GM12878 (cell line): ENCODE measurements at regions not wholly inside any gene's neighbourhood (a gene's known extent, or its start where the extent isn't known, plus 50 kb on each side); places are given as distances from the start of the nearest gene placed in this dataset.

Experiments
- ATAC-seq: fragments of 200-7000 bp; cut with Tn5 transposase; 3 replicates; pipeline ENCODE4 v1.9.1; 2020; ENCODE audit warnings: mild to moderate bottlenecking, moderate library complexity
- BruUV-seq: library from RNA; stranded (reverse); fragments of 400-500 nt; replicated peaks from 2 replicates; lab custom pipeline; 2021; lab: Mats Ljungman, UMichigan
- CTCF ChIA-PET: fragments of 300-600 bp; sonication (Branson Sonifier 250); formaldehyde crosslinking; extraction: SDS; loops from one replicate; lab custom pipeline; 2021; ENCODE audit warnings: inconsistent platforms; lab: Yijun Ruan, JAX
- POLR2A ChIA-PET: fragments of 350-600 bp; formaldehyde crosslinking; extraction: SDS; loops from one replicate; lab custom pipeline; 2021; ENCODE audit warnings: inconsistent platforms; lab: Charles Lee
- RAD21 ChIA-PET: fragments of 300-600 bp; sonication (Branson Sonifier 250); formaldehyde crosslinking; loops from one replicate; lab custom pipeline; 2023; ENCODE audit warnings: antibody characterized with exemption; ENCODE audit not compliant: unreplicated experiment; lab: Charles Lee
- SMC1A ChIA-PET: fragments of 300-600 bp; sonication (Branson Sonifier 250); formaldehyde crosslinking; loops from one replicate; lab custom pipeline; 2023; ENCODE audit not compliant: unreplicated experiment, uncharacterized antibody; lab: Charles Lee
- DNase-seq: peaks from one replicate; pipeline ENCODE4 v3.0.0-alpha.2; 2011; ENCODE audit warnings: low read depth, low spot score
- FAIRE-seq: peaks from 3 replicates; lab custom pipeline; 2011; peaks lifted over from hg19 to GRCh38; lab: Jason Lieb, UNC
- H2AFZ ChIP-seq: 2 replicates; pipeline ENCODE4 v1.6.0; 2011; ENCODE audit warnings: low read depth, low read length, control low read depth; ENCODE audit not compliant: control insufficient read depth
- H3K27ac ChIP-seq: 2 replicates; pipeline ENCODE4 v1.5.1; 2011; ENCODE audit warnings: control low read depth; ENCODE audit not compliant: control insufficient read depth, insufficient read depth
- H3K27me3 ChIP-seq, 2 experiments: replicated peaks in 1 of 2; 2 replicates each; pipeline versions ENCODE4 v1.6.0 to v1.6.1; 2011; ENCODE audit warnings: low read length in 1 of 2; ENCODE audit not compliant: control insufficient read depth in 2 of 2, insufficient read depth in 2 of 2
- H3K36me3 ChIP-seq, 2 experiments: 2 replicates each; pipeline ENCODE4 v1.5.1; 2011; ENCODE audit warnings: low read length in 1 of 2; ENCODE audit not compliant: control insufficient read depth in 2 of 2, insufficient read depth in 2 of 2
- H3K4me1 ChIP-seq: 2 replicates; pipeline ENCODE4 v1.6.1; 2011; ENCODE audit warnings: mild to moderate bottlenecking, low read length, moderate library complexity, mixed read lengths; ENCODE audit not compliant: control insufficient read depth, insufficient read depth
- H3K4me2 ChIP-seq: 2 replicates; pipeline ENCODE4 v1.6.0; 2011; ENCODE audit warnings: control low read depth; ENCODE audit not compliant: control insufficient read depth, insufficient read depth
- H3K4me3 ChIP-seq: fragments of 200-600 bp; sonication (generic); 2 replicates; pipeline ENCODE4 v1.5.1; 2016
- H3K79me2 ChIP-seq: 2 replicates; pipeline ENCODE4 v1.6.0; 2011; ENCODE audit warnings: low read length; ENCODE audit not compliant: control insufficient read depth, insufficient read depth
- H3K9ac ChIP-seq: 2 replicates; pipeline ENCODE4 v1.8.0; 2011; ENCODE audit warnings: low read length, control low read depth, mixed read lengths; ENCODE audit not compliant: control insufficient read depth, insufficient read depth
- H3K9me3 ChIP-seq: replicated peaks from 3 replicates; pipeline ENCODE4 v1.5.1; 2011; ENCODE audit warnings: mild to moderate bottlenecking, low read length; ENCODE audit not compliant: control insufficient read depth, insufficient read depth
- H4K20me1 ChIP-seq: 2 replicates; pipeline ENCODE4 v1.6.0; 2011; ENCODE audit not compliant: control insufficient read depth, insufficient read depth
- CREM ChIP-seq: IDR thresholded peaks from 2 replicates; pipeline ENCODE4 v1.6.1; 2014; ENCODE audit warnings: antibody characterized with exemption, low read depth
- E2F4 ChIP-seq: IDR thresholded peaks from 2 replicates; pipeline ENCODE4 v1.6.1; 2012; ENCODE audit warnings: low read depth, low read length, improper control_type of control experiment
- FOXK2 ChIP-seq: fragments of 450-650 bp; IDR thresholded peaks from 2 replicates; pipeline ENCODE4 v1.6.1; 2017; ENCODE audit warnings: mild to moderate bottlenecking, moderate library complexity
- IRF4 ChIP-seq: IDR thresholded peaks from 2 replicates; pipeline ENCODE4 v1.6.1; 2011; ENCODE audit warnings: low read depth, low read length
- MTA2 ChIP-seq: fragments of 450-650 bp; IDR thresholded peaks from 2 replicates; pipeline ENCODE4 v1.6.1; 2016; ENCODE audit warnings: low read depth, mild to moderate bottlenecking, moderate library complexity
- NBN ChIP-seq: fragments of 450-650 bp; IDR thresholded peaks from 2 replicates; pipeline ENCODE4 v1.6.1; 2016
- NRF1 ChIP-seq: conservative IDR thresholded peaks from 2 replicates; pipeline ENCODE4 v1.6.1; 2011; ENCODE audit warnings: mild to moderate bottlenecking, low read depth, low read length, improper control_type of control experiment
- PAX5 ChIP-seq: IDR thresholded peaks from 2 replicates; pipeline ENCODE4 v1.6.1; 2011; ENCODE audit warnings: low read depth, low read length, borderline replicate concordance
- SMAD1 ChIP-seq: fragments of 450-650 bp; IDR thresholded peaks from 2 replicates; pipeline ENCODE4 v1.6.1; 2018; ENCODE audit warnings: mild to moderate bottlenecking, low read depth; ENCODE audit not compliant: partially characterized antibody
- SP1 ChIP-seq: IDR thresholded peaks from one replicate; pipeline ENCODE4 v1.6.1; 2011; ENCODE audit warnings: low read depth, low read length
- TCF12 ChIP-seq: IDR thresholded peaks from 2 replicates; pipeline ENCODE4 v1.6.1; 2011; ENCODE audit warnings: low read depth, mild to moderate bottlenecking, low read length
- ZNF592 ChIP-seq: fragments of 450-650 bp; IDR thresholded peaks from 2 replicates; pipeline ENCODE4 v1.6.1; 2017; ENCODE audit warnings: mild to moderate bottlenecking, moderate library complexity
- WGBS: methylation state at CpG from one replicate; pipeline ENCODE4 v1.1.6; 2016; ENCODE audit warnings: low lambda C conversion rate; ENCODE audit not compliant: insufficient replicate concordance, insufficient coverage; ENCODE audit errors: missing lambda C conversion rate; 5-methylcytosine and 5-hydroxymethylcytosine counted together
- in situ Hi-C: fragments of 300-500 bp; cut with MboI; formaldehyde crosslinking; loops from 9 replicates; pipeline ENCODE4 v1.14.3; 2018; ENCODE audit warnings: mixed read lengths
- intact Hi-C: fragments of 100-400 bp; cut with micrococcal nuclease; formaldehyde crosslinking; loops from one replicate; pipeline ENCODE4 v1.14.2; 2022; ENCODE audit not compliant: unreplicated experiment

DNA sequence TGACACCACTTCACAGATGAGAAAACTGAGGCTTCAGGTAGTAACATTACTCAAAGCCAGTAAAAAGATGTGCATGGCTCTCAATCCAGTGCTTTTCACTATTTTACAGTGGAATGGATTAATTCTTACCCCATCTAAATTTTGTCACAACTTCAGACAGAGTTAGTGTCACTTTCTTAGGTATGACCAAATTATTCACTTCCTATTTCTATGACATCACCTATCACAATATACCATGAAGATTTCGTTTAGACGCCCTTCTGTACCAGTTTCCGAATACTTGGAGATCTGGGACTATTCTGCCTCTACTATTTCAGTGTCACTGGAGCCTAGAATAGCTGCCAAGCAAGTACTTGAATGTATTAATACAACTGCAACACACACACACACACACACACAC lies 437.5 kb downstream of the KLF12 start (continued):
- TF ChIP-seq ZNF592 = no peak
- TF ChIP-seq, all 136 proteins: peak for 0

- intact Hi-C loops = no loop called here
- FAIRE-seq = no peak
- SMC1A ChIA-PET = no interaction called here
- no peak overlapping the region for H2AFZ ChIP-seq
- no peaks in the 10 kb centered on the region for H3K4me1 ChIP-seq
- H3K36me3 ChIP-seq = no peaks in the 10 kb centered on the region
- H3K27ac ChIP-seq = no peak overlapping the region
- H3K9me3 ChIP-seq = no peaks in the 10 kb centered on the region
- CTCF ChIA-PET = interaction anchor here (1.0 to 1.3 kb wide), 3 partner anchors 13 to 856 kb away, joined by 3 to 5 read pairs (median 4); no protein-coding TSS in a partner anchor
- no peak overlapping the region for H3K4me2 ChIP-seq
- no peak for DNase-seq
- no peaks in the 10 kb centered on the region for H4K20me1 ChIP-seq
- RAD21 ChIA-PET = no interaction called here
- ATAC-seq = no peak
- WGBS = 71% methylated on average over 2 of the region's 2 CpGs
- in situ Hi-C loops = no loop called here
- H3K9ac ChIP-seq = no peak overlapping the region
- BruUV-seq = no TSS peak
- no peak for TF ChIP-seq NBN
- no peak for TF ChIP-seq TCF12
- TF ChIP-seq PAX5 = no peak
- no peak for TF ChIP-seq SMAD1
- TF ChIP-seq E2F4 = no peak
- TF ChIP-seq CREM = no peak
- no peak for TF ChIP-seq NRF1
- TF ChIP-seq MTA2 = no peak
- no peak for TF ChIP-seq SP1
- no peak for TF ChIP-seq FOXK2
- TF ChIP-seq IRF4 = no peak
- POLR2A ChIA-PET = no interaction called here
- no peak overlapping the region for H3K4me3 ChIP-seq
- no peaks in the 10 kb centered on the region for H3K27me3 ChIP-seq
- no peaks in the 10 kb centered on the region for H3K79me2 ChIP-seq
These were observed 437.9 kb downstream of the KLF12 start for GRCh38 chr13:73696271-73696670.
